Stimulated activated CD8-positive, alpha-beta memory T cell treated with anti-CD3 and anti-CD28 coated beads, Interleukin-4, amount 100 ng/mL, for 48 hours (primary cell): ENCODE measurements at regions not wholly inside any gene's neighbourhood (a gene's known extent, or its start where the extent isn't known, plus 50 kb on each side); places are given as distances from the start of the nearest gene placed in this dataset.

Source experiments
- DNase-seq: peaks from one replicate; pipeline ENCODE4 v3.0.0-alpha.2; 2020

GRCh38 chr7:155999631-156000489 lies 187.6 kb upstream of the SHH start:
- DNase-seq = no peak

GRCh38 chr7:155998766-155999630 lies 186.7 kb upstream of the SHH start:
- DNase-seq = no peak

- DNase-seq = peak; percentile 68
Observed at GRCh38 chr7:155998328-155998691, 186.0 kb upstream of the SHH start.

- no peak for DNase-seq
Observed at GRCh38 chr7:155997431-155998327, 185.4 kb upstream of the SHH start.

- no peak for DNase-seq
Observed at GRCh38 chr7:155996718-155997280, 184.5 kb upstream of the SHH start.

GRCh38 chr7:155995183-155995612 lies 182.9 kb upstream of the SHH start:
- DNase-seq = no peak

GRCh38 chr7:155994279-155994811 lies 182.1 kb upstream of the SHH start:
- DNase-seq = no peak

GRCh38 chr7:155993420-155994278 lies 181.4 kb upstream of the SHH start:
- DNase-seq = no peak

- DNase-seq = no peak
Observed at GRCh38 chr7:155992974-155993373, 180.7 kb upstream of the SHH start.

GRCh38 chr7:155992538-155992937 lies 180.3 kb upstream of the SHH start:
- DNase-seq = no peak

GRCh38 chr7:155992107-155992506 lies 179.8 kb upstream of the SHH start:
- no peak for DNase-seq

GRCh38 chr7:155991470-155991869 lies 179.2 kb upstream of the SHH start:
- DNase-seq = no peak

- DNase-seq = no peak
Observed at GRCh38 chr7:155988416-155988815, 176.2 kb upstream of the SHH start.

GRCh38 chr7:155987681-155988235 lies 175.5 kb upstream of the SHH start:
- no peak for DNase-seq

GRCh38 chr7:155986497-155987160 lies 174.4 kb upstream of the SHH start:
- DNase-seq = no peak

GRCh38 chr7:155985518-155986250 lies 173.4 kb upstream of the SHH start:
- no peak for DNase-seq

GRCh38 chr7:155984609-155985405 lies 172.5 kb upstream of the SHH start:
- DNase-seq = no peak

- DNase-seq = no peak
Observed at GRCh38 chr7:155984028-155984580, 171.8 kb upstream of the SHH start.
